Right lobe of liver (tissue), 6 donors: ENCODE measurements at regions not wholly inside any gene's neighbourhood (a gene's known extent, or its start where the extent isn't known, plus 50 kb on each side); places are given as distances from the start of the nearest gene placed in this dataset.
A peak's percentile ranks its signal among the peaks of the same experiment; 100 is the strongest.

Experiments
- ATAC-seq, 4 donors: fragments of 200-7000 bp; cut with Tn5 transposase; one replicate each; pipeline ENCODE4 v1.9.1; 2020; ENCODE audit warnings: mild to moderate bottlenecking in 4 of 4, moderate library complexity in 4 of 4
- DNase-seq, 3 donors: peaks; one replicate each; pipeline ENCODE4 v3.0.0-alpha.2; 2020
- H3K27ac ChIP-seq, 3 donors: fragments of 200-600 bp; one replicate each; pipeline ENCODE4 v1.8.0; 2022
- H3K27me3 ChIP-seq, 2 donors: fragments of 200-600 bp; one replicate each; pipeline ENCODE4 v1.8.0; 2022
- H3K36me3 ChIP-seq, 4 donors: fragments of 200-600 bp; sonication (generic) in 1 of 4; one replicate each; pipeline versions ENCODE4 v1.5.1 to v1.8.0; 2017 to 2022; ENCODE audit warnings: control low read depth in 1 of 4
- H3K4me1 ChIP-seq, 4 donors: fragments of 200-600 bp; sonication (generic) in 1 of 4; one replicate each; pipeline versions ENCODE4 v1.5.1 to v1.8.0; 2017 to 2022; ENCODE audit warnings: control low read depth in 1 of 4
- H3K4me3 ChIP-seq, 3 donors: fragments of 200-600 bp; one replicate each; pipeline ENCODE4 v1.8.0; 2022
- H3K9me3 ChIP-seq, 4 donors: fragments of 200-600 bp; sonication (generic) in 1 of 4; one replicate each; pipeline versions ENCODE4 v1.5.1 to v1.8.0; 2017 to 2022; ENCODE audit warnings: control low read depth in 1 of 4
- CTCF ChIP-seq, 4 donors: fragments of 200-600 bp in 3 of 4; fragments of 450-650 bp in 1 of 4; IDR thresholded peaks; one replicate each; pipeline versions ENCODE4 v1.5.1 to v1.8.0; 2016 to 2022; ENCODE audit warnings: antibody characterized with exemption in 4 of 4, mild to moderate bottlenecking in 2 of 4
- POLR2A ChIP-seq: fragments of 450-650 bp; IDR thresholded peaks from one replicate; pipeline ENCODE4 v1.6.1; 2017; ENCODE audit warnings: antibody characterized with exemption, mild to moderate bottlenecking
- WGBS: methylation state at CpG from one replicate; pipeline ENCODE4 v1.1.6; 2018; ENCODE audit warnings: low coverage, low lambda C conversion rate; ENCODE audit not compliant: insufficient coverage; ENCODE audit errors: missing lambda C conversion rate; 5-methylcytosine and 5-hydroxymethylcytosine counted together
- intact Hi-C, 2 donors: fragments of 100-400 bp; cut with DNase I; formaldehyde crosslinking; loops; one replicate each; pipeline versions ENCODE4 v1.11.2 to v1.14.1; 2022
- donor health status: DM: no; HTN: yes; CAD: no.
- donor health status: DM: no; HTN: no; CAD: no.
- donor health status: DM: no; HTN: no; CAD: no.
- donor health status: DM: no; HTN: yes; CAD: no.
- donor health status: DM: no; HTN: yes; CAD: no.

GRCh38 chr6:26290941-26291340 is 74.1 kb upstream of the BTN3A2 start:
- WGBS, result 51% methylated on average over 5 of the region's 5 CpGs
- ATAC-seq (no peak), DNase-seq (no peak)
- Histone ChIP-seq H3K4me3 (no peak overlapping the region), H3K36me3 (no peaks in the 10 kb centered on the region), H3K4me1 (no peaks in the 10 kb centered on the region), H3K27me3 (no peaks in the 10 kb centered on the region), H3K9me3 (no peaks in the 10 kb centered on the region), H3K27ac (no peak overlapping the region)
- intact Hi-C loops, result no loop called here
- TF ChIP-seq POLR2A (no peak), CTCF (IDR thresholded peaks at IDR 0.05) (no peak)

- Histone ChIP-seq H3K4me1 (no peaks in the 10 kb centered on the region), H3K9me3 (no peaks in the 10 kb centered on the region), H3K36me3 (no peaks in the 10 kb centered on the region)
These were observed 72.3 kb upstream of the BTN3A2 start for GRCh38 chr6:26292709-26293108.

GRCh38 chr6:26294302-26294701 is 70.7 kb upstream of the BTN3A2 start:
- no peak overlapping the region for H3K27ac ChIP-seq
- H3K4me1 ChIP-seq, result no peaks in the 10 kb centered on the region
- TF ChIP-seq POLR2A (no peak), CTCF (IDR thresholded peaks at IDR 0.05) (no peak)
- no peak overlapping the region for H3K4me3 ChIP-seq
- intact Hi-C loops, result no loop called here
- WGBS, result 70% methylated on average over 5 of the region's 8 CpGs
- H3K36me3 ChIP-seq, result no peaks in the 10 kb centered on the region
- no peaks in the 10 kb centered on the region for H3K27me3 ChIP-seq
- no peak for ATAC-seq
- H3K9me3 ChIP-seq, result no peaks in the 10 kb centered on the region
- DNase-seq, result no peak

More at GRCh38 chr6:26292709-26293108, 72.3 kb upstream of the BTN3A2 start:
- Histone ChIP-seq H3K4me3 (no peak overlapping the region), H3K27ac (no peak overlapping the region), H3K27me3 (no peaks in the 10 kb centered on the region)
- TF ChIP-seq CTCF (IDR thresholded peaks at IDR 0.05), result no peak
- no peak for TF ChIP-seq POLR2A
- 36% methylated on average over 1 of the region's 1 CpG for WGBS
- DNase-seq (no peak), ATAC-seq (no peak)
- intact Hi-C loops, result no loop called here

GRCh38 chr6:26295691-26296555 is 69.1 kb upstream of the BTN3A2 start:
- no peaks in the 10 kb centered on the region for H3K36me3 ChIP-seq
- TF ChIP-seq POLR2A (no peak), CTCF (IDR thresholded peaks at IDR 0.05) (no peak)
- WGBS, result 48% methylated on average over 10 of the region's 11 CpGs
- intact Hi-C loops, result no loop called here
- peak in 3 of 4 donors; percentile 41 to 73 (median 72) for ATAC-seq
- DNase-seq, result no peak
- H3K27me3 ChIP-seq, result no peaks in the 10 kb centered on the region
- H3K4me3 ChIP-seq, result no peak overlapping the region
- no peaks in the 10 kb centered on the region for H3K4me1 ChIP-seq
- no peaks in the 10 kb centered on the region for H3K9me3 ChIP-seq
- no peak overlapping the region for H3K27ac ChIP-seq
